ENCODE measurements at regions not wholly inside any gene's neighbourhood (a gene's known extent, or its start where the extent isn't known, plus 50 kb on each side); places are given as distances from the start of the nearest gene placed in this dataset.

DNA sequence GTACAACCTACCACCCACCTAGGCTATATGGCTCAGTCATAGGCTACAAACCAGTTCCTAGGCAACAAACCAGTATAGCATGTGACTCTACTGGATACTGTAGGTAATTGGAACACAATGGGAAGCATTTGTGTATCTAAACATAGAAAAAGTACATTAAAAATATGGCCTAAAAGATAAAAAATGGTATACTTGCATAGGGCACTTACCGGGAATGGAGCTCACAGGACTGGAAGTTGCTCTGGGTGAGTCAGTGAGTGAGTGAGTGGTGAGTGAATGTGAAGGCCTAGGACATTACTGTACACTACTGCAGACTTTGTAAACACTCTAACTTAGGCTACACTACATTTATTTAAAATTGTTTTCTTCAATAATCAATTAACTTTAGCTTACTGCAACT is 139.2 kb upstream of the RBPJ start:
- DNase-seq (ENCODE audit: low read depth), result no peak
- TF ChIP-seq, protein P1, sequence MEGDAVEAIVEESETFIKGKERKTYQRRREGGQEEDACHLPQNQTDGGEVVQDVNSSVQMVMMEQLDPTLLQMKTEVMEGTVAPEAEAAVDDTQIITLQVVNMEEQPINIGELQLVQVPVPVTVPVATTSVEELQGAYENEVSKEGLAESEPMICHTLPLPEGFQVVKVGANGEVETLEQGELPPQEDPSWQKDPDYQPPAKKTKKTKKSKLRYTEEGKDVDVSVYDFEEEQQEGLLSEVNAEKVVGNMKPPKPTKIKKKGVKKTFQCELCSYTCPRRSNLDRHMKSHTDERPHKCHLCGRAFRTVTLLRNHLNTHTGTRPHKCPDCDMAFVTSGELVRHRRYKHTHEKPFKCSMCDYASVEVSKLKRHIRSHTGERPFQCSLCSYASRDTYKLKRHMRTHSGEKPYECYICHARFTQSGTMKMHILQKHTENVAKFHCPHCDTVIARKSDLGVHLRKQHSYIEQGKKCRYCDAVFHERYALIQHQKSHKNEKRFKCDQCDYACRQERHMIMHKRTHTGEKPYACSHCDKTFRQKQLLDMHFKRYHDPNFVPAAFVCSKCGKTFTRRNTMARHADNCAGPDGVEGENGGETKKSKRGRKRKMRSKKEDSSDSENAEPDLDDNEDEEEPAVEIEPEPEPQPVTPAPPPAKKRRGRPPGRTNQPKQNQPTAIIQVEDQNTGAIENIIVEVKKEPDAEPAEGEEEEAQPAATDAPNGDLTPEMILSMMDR (IDR thresholded peaks at IDR 0.05; ENCODE audit: insufficient read depth, low read length), result no peak
- H3K4me3 ChIP-seq (ENCODE audit: low read depth, low read length), result no peak overlapping the region

DNA sequence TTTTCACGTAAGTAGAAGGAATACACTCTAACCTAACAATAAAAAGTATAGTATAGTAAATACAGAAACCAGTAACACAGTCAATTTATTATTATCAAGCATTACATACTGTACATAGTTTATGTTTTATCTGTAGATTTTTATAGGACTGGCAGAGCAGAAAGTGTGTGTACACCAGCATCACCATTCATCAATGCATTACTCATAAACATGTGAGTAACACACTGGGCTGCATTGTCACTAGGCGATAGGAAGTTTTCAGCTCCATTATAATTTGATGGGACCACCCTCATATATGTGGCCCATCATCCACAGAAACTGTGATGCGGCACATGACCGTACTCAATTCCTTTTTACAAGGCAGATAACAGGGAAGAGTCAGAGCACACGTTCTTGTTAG is 137.8 kb upstream of the RBPJ start:
- DNase-seq (ENCODE audit: low read depth), result peak; percentile 57
- TF ChIP-seq, protein P1 (IDR thresholded peaks at IDR 0.05; ENCODE audit: insufficient read depth, low read length), result no peak
- no peak overlapping the region for H3K4me3 ChIP-seq (ENCODE audit: low read depth, low read length)

DNA sequence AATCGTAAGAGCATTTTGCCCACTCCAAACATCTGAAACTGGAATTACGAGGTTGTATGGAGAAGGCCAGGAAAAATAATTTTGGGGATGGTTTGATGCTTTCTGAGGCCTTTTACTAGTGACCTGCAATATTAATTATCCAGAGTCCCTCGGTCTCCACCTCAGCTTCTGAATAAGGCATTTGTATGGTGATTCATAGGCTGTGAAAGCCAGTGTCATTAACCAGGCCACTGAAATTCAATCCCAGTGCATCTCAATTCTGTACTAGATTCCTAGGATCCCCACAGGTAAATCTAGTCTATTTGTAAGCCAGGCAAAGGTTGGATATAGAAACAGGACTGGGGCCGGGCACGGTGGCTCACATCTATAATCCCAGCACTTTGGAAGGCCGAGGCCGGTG is 135.4 kb upstream of the RBPJ start:
- TF ChIP-seq, protein P1 (IDR thresholded peaks at IDR 0.05; ENCODE audit: insufficient read depth, low read length), result no peak
- no peak for DNase-seq (ENCODE audit: low read depth)
- no peak overlapping the region for H3K4me3 ChIP-seq (ENCODE audit: low read depth, low read length)

DNA sequence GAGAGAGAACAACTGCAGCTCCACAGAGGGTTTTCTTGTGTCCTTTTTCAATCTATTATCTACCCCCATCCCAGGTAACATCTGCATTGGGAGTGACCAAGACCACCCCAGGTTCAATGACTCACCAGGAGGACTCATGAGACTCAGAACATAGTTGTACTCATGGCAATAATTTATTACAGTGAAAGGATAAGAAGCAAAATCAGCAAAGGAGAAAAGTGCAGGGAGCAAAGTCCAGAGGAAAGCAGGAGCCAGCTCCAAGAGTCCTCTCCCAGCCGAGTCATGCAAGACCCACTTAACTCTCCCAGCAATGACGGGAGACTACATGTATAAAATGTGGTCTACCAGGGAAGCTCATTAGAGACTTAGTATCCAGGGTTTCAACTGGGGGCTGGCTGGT is 129.5 kb upstream of the RBPJ start:
- DNase-seq (ENCODE audit: low read depth), result no peak
- TF ChIP-seq, protein P1 (IDR thresholded peaks at IDR 0.05; ENCODE audit: insufficient read depth, low read length), result no peak

DNA sequence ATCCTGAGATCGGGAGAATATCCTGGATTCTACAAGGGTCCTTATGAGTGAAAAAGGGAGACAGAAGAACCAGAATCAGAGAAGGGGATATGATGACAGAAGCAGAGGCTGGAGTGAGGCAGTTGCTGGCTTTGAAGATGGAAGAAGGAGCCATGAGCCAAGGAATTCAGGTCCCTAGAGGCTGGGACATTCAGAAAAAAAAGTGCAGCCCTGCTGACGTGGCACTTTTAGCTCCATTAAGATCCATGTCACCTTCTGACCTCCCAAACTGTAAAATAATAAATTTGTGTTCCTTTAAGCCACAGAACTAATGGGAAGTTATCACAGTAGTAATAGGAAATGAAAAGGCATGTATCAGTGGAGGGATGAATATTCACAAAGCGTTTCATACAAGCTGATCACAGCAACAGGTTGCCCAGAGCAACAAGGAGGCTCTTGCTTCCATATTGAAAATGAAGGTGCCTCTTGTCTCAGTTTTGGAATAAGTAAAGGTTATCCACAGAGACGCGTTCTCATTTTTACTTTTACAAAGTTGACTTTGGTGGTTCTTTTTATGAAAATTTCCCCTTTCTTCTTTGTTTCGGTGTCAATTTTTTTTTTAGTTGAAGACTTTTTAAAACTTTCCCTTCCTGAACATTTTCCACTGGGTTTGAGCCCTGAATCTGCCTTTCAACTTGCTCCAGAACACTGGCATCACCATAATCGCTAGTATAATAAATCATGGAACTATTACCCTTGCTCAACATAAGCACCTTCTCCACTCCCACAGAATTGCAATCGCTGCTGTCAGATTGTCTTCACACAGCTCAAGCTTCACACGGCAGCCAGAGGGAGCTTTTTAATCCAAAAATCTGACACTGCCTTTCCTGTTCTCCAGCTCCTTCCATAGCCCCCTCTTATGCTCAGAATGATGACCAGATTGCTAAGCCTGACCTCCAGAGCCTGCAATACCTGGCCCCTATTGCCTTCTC is 127.6 kb upstream of the RBPJ start:
- TF ChIP-seq, protein P1 (IDR thresholded peaks at IDR 0.05; ENCODE audit: insufficient read depth, low read length), result peak; percentile 14

More for the DNA sequence above, 129.5 kb upstream of the RBPJ start:
- no peak overlapping the region for H3K4me3 ChIP-seq (ENCODE audit: low read depth, low read length)

DNA sequence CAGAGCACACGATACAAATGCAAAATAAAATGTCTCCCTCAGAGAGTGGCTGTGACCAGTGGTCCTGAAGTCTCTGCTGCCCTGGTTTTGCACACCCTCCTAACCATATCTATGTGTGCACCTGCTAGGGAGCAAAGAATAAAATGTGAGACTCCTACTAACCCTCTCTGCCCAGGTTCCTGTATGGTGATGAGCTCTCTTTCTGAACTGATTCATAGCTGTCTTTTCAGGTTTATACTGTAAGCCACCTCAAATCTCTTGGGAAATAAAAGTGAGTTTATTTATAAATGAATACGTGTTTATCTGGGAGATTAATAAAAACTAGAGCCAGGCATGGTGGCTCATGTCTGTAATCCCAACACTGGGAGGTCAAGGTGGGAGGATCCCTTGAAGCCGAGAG is 126.0 kb upstream of the RBPJ start:
- H3K4me3 ChIP-seq (ENCODE audit: low read depth, low read length), result no peak overlapping the region
- no peak for DNase-seq (ENCODE audit: low read depth)
- TF ChIP-seq, protein P1 (IDR thresholded peaks at IDR 0.05; ENCODE audit: insufficient read depth, low read length), result no peak

More for the DNA sequence above, 127.6 kb upstream of the RBPJ start:
- no peak for DNase-seq (ENCODE audit: low read depth)
- no peak overlapping the region for H3K4me3 ChIP-seq (ENCODE audit: low read depth, low read length)
